ENCODE measurements at regions not wholly inside any gene's neighbourhood (a gene's known extent, or its start where the extent isn't known, plus 50 kb on each side); places are given as distances from the start of the nearest gene placed in this dataset.
"Not testable (repeated sequence)": the region's sequence is repeated elsewhere in the genome, so short reads cannot be mapped to it uniquely, and the experiment has no call there.

- TF ChIP-seq UBTF (IDR thresholded peaks at IDR 0.05; ENCODE audit: borderline replicate concordance in 1 of 2, low read depth in 2 of 2, low read length in 2 of 2) = no peak
- TF ChIP-seq NFRKB (IDR thresholded peaks at IDR 0.05; ENCODE audit: low read depth) = no peak
- no peak for TF ChIP-seq ELK1 (CRISPR knock-in tag; IDR thresholded peaks at IDR 0.05)
- TF ChIP-seq MLX (CRISPR knock-in tag; conservative IDR thresholded peaks at IDR 0.05) = no peak
- TF ChIP-seq HOXB6 (CRISPR knock-in tag; IDR thresholded peaks at IDR 0.05; ENCODE audit: borderline replicate concordance) = no peak
- no peak for TF ChIP-seq TAL1 (IDR thresholded peaks at IDR 0.05)
- TF ChIP-seq BRD4 (IDR thresholded peaks at IDR 0.05) = no peak
- TF ChIP-seq ZBTB43 (CRISPR knock-in tag; IDR thresholded peaks at IDR 0.05) = no peak
Observed at GRCh38 chr6:133788556-133788955, 100.4 kb upstream of the TCF21 start (continued).

GRCh38 chr6:133789449-133789848, 99.5 kb upstream of the TCF21 start:
- intact Hi-C loops (cut with micrococcal nuclease); H3K4me3 ChIP-seq; H3K9me3 ChIP-seq (replicated peaks; ENCODE audit: control insufficient read depth, insufficient read depth, low read depth, low read length); H4K20me1 ChIP-seq (replicated peaks; ENCODE audit: control insufficient read depth, insufficient read depth, low read length); H3K27ac ChIP-seq (ENCODE audit: extremely low read depth, low read depth, low read length); H3K9ac ChIP-seq (ENCODE audit: insufficient read depth in 1 of 2, low read depth in 2 of 2, low read length in 2 of 2); DNase-seq (ENCODE audit: extremely low read depth in 1 of 4, low spot score in 3 of 4); BruUV-seq (replicated peaks); H3K27me3 ChIP-seq (ENCODE audit: control insufficient read depth in 2 of 2, insufficient read depth in 2 of 2, low read length in 2 of 2); H3K79me2 ChIP-seq (ENCODE audit: control insufficient read depth, insufficient read depth, low read length); H3K4me1 ChIP-seq (replicated peaks in 1 of 2; ENCODE audit: control insufficient read depth in 2 of 2, insufficient read depth in 2 of 2, low read length in 2 of 2); H3K36me3 ChIP-seq (ENCODE audit: control insufficient read depth, insufficient read depth, low read length); H3K9me1 ChIP-seq (ENCODE audit: control insufficient read depth, insufficient read depth, low read length); H2AFZ ChIP-seq (ENCODE audit: low read depth, low read length); FAIRE-seq; ATAC-seq; CTCF ChIA-PET (ENCODE audit: low intra/inter-chr PET ratio); in situ Hi-C loops (cut with MboI); H3K4me2 ChIP-seq (ENCODE audit: insufficient read depth, low read length): not testable (repeated sequence)
- POLR2A ChIA-PET = interaction anchor here (0.6 kb wide), 1 partner anchor 14 kb away, joined by 3 read pairs; no protein-coding TSS in a partner anchor
- 0% methylated on average over 1 of the region's 1 CpG for WGBS (ENCODE audit: insufficient coverage, low coverage, missing lambda C conversion rate)

All from K562 (cell line).